Neural crest cell (in vitro differentiated cells): ENCODE measurements at regions not wholly inside any gene's neighbourhood (a gene's known extent, or its start where the extent isn't known, plus 50 kb on each side); places are given as distances from the start of the nearest gene placed in this dataset.
"Not testable (repeated sequence)": the region's sequence is repeated elsewhere in the genome, so short reads cannot be mapped to it uniquely, and the experiment has no call there.

Experiments
- DNase-seq: peaks from one replicate; pipeline ENCODE4 v3.0.0; 2021; ENCODE audit warnings: low read depth, mixed read lengths, low spot score
- H3K27ac Mint-ChIP-seq: one replicate; pipeline ENCODE4 v1.8.0; 2021; ENCODE audit warnings: mild to moderate bottlenecking, mixed read lengths; ENCODE audit not compliant: unreplicated experiment
- H3K27me3 Mint-ChIP-seq: 2 replicates; pipeline ENCODE4 v1.8.0; 2021; ENCODE audit warnings: low read depth, mild to moderate bottlenecking, mixed read lengths
- H3K36me3 Mint-ChIP-seq: 2 replicates; pipeline ENCODE4 v1.8.0; 2021; ENCODE audit warnings: low read depth, mild to moderate bottlenecking, mixed read lengths
- H3K4me1 Mint-ChIP-seq: 2 replicates; pipeline ENCODE4 v1.8.0; 2021; ENCODE audit warnings: mixed read lengths
- H3K4me3 Mint-ChIP-seq: one replicate; pipeline ENCODE4 v1.8.0; 2021; ENCODE audit warnings: mild to moderate bottlenecking, mixed read lengths
- H3K9me3 Mint-ChIP-seq: 2 replicates; pipeline ENCODE4 v1.8.0; 2021; ENCODE audit warnings: mixed read lengths
- TF ChIP-seq, protein P1 (sequence below): fragments of 200-600 bp; sonication (generic); conservative IDR thresholded peaks from 2 replicates; pipeline ENCODE4 v1.5.0; 2021; ENCODE audit warnings: antibody characterized with exemption, mild to moderate bottlenecking

DNA sequence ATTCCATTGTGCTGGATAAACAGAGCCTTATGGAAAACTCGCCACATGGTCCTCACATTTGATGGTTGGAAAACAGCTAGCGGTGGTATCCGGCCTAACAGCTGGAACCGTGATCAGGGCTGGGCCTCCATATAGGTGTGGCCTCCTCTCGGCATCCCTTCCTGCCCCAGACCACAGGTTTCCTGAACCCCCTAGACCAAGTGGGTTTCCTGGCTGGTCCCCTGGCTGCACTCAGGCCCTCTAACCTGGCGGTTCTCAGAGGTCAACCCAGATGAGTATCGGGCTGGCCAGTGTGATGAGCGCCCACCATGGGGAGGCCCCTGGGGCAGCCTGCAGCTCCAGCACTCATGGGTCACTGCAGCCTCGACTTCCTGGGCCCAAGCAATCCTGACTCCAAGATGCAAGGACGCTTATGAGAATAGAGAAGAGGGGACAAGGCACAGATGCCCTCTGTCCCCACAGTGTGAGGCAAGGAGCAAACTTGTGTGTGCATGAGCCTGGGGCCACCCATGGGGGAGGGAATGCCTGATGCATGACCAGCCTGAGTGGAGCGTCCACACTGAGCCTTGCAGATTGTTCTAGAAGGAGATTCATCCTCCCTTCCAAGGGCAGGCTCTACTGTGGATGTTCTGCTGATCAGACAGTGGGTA is 53.4 kb upstream of the WNT7B start:
- Mint-ChIP-seq H3K9me3 (no peaks in the 10 kb centered on the region), H3K4me1 (peaks cover 13% of the 10 kb centered on the region), H3K27ac (no peak overlapping the region), H3K27me3 (peaks cover 68% of the 10 kb centered on the region), H3K4me3 (no peak overlapping the region), H3K36me3 (no peaks in the 10 kb centered on the region)
- TF ChIP-seq, protein P1, sequence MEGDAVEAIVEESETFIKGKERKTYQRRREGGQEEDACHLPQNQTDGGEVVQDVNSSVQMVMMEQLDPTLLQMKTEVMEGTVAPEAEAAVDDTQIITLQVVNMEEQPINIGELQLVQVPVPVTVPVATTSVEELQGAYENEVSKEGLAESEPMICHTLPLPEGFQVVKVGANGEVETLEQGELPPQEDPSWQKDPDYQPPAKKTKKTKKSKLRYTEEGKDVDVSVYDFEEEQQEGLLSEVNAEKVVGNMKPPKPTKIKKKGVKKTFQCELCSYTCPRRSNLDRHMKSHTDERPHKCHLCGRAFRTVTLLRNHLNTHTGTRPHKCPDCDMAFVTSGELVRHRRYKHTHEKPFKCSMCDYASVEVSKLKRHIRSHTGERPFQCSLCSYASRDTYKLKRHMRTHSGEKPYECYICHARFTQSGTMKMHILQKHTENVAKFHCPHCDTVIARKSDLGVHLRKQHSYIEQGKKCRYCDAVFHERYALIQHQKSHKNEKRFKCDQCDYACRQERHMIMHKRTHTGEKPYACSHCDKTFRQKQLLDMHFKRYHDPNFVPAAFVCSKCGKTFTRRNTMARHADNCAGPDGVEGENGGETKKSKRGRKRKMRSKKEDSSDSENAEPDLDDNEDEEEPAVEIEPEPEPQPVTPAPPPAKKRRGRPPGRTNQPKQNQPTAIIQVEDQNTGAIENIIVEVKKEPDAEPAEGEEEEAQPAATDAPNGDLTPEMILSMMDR = no peak
- DNase-seq = no peak

DNA sequence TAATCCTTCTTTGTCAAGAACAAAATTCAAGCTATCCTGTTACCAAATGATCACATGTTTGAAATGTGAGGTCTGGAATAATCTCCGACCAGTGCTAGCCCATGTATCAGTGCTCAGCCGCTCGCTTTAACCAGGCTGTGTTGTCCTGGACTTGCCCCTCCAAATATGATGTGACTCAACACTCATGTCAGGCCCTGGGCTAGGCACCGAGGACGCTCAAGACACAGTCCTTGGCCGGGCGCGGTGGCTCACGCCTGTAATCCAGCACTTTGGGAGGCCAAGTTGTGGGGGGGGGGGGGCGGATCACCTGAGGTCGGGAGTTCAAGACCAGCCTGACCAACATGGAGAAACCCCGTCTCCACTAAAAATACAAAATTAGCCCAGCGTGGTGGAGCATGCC is 54.1 kb upstream of the WNT7B start:
- TF ChIP-seq, protein P1 = no peak
- peaks cover 61% of the 10 kb centered on the region for H3K27me3 Mint-ChIP-seq
- no peaks in the 10 kb centered on the region for H3K9me3 Mint-ChIP-seq
- DNase-seq = no peak
- no peak overlapping the region for H3K4me3 Mint-ChIP-seq
- H3K27ac Mint-ChIP-seq = no peak overlapping the region
- no peaks in the 10 kb centered on the region for H3K36me3 Mint-ChIP-seq
- H3K4me1 Mint-ChIP-seq = peaks cover 13% of the 10 kb centered on the region

DNA sequence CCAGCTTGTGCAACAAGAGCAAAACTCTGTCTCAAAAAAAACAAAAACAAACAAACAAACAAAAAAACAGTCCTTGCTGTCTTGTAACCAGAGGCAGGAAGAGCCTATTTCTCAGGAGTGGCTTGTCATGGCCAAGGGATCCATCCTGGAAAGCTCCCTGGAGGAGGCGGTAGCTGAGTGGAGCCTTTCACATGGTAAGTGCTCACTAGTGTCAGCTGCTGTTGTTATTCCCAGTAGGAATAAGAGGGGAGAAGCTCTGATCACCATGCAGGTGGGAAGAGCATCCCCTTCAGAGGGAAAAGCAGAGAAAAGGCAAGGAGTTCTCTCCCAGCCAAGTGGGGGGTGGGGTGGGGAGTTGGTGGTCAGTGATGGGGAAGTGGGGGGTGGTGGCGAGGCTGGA is 54.6 kb upstream of the WNT7B start:
- peaks cover 56% of the 10 kb centered on the region for H3K27me3 Mint-ChIP-seq
- no peak for DNase-seq
- H3K4me1 Mint-ChIP-seq = peaks cover 16% of the 10 kb centered on the region
- H3K27ac Mint-ChIP-seq = no peak overlapping the region
- TF ChIP-seq, protein P1 = no peak
- H3K4me3 Mint-ChIP-seq = no peak overlapping the region
- no peaks in the 10 kb centered on the region for H3K36me3 Mint-ChIP-seq
- no peaks in the 10 kb centered on the region for H3K9me3 Mint-ChIP-seq

DNA sequence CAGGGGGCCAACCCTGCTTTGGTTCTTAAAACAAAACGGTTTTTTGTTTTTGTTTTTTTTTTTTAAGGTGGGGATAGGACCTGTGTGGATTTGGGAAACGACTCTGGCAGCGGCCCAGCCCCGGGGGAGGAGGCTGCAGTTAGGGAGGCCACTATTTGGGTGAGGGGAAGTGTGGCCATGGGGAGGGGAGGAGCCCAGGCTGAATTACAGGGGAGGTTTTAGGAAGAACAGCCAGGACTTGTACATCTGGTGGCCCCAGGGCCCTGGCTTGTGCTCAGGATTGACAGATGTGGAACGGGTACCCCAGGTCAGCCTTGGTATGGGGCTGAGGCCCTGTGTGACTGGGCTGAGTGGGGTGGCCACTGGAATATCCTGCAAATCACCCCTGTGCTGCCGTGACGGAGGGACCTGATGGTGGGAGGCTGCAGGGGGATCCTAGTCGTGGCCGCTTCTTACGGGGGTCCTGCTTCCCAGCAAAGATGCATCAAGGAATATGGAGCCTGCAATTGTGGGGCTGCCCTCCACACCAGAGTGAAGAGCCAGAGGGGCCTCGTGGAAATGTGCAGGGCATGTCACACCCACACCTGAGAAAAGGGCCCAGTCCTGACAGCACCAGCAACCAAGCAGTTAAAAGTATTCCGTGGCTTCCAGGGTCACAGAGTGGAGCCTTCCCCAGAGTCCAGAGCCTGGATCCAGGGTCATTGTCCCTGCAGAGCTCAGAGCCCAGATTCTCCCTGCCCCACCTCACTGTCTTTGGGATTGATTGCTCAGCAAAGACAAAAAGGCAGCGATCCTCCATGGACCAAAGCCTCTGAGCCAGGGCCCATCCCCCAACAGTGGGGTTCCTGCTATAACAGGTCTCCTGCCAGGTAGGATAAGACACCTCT is 55.2 kb upstream of the WNT7B start:
- no peak overlapping the region for H3K27ac Mint-ChIP-seq
- H3K27me3 Mint-ChIP-seq = peaks cover 50% of the 10 kb centered on the region
- H3K9me3 Mint-ChIP-seq = no peaks in the 10 kb centered on the region
- TF ChIP-seq, protein P1 = no peak
- peaks cover 12% of the 10 kb centered on the region for H3K4me1 Mint-ChIP-seq
- H3K4me3 Mint-ChIP-seq = no peak overlapping the region
- no peaks in the 10 kb centered on the region for H3K36me3 Mint-ChIP-seq
- no peak for DNase-seq

DNA sequence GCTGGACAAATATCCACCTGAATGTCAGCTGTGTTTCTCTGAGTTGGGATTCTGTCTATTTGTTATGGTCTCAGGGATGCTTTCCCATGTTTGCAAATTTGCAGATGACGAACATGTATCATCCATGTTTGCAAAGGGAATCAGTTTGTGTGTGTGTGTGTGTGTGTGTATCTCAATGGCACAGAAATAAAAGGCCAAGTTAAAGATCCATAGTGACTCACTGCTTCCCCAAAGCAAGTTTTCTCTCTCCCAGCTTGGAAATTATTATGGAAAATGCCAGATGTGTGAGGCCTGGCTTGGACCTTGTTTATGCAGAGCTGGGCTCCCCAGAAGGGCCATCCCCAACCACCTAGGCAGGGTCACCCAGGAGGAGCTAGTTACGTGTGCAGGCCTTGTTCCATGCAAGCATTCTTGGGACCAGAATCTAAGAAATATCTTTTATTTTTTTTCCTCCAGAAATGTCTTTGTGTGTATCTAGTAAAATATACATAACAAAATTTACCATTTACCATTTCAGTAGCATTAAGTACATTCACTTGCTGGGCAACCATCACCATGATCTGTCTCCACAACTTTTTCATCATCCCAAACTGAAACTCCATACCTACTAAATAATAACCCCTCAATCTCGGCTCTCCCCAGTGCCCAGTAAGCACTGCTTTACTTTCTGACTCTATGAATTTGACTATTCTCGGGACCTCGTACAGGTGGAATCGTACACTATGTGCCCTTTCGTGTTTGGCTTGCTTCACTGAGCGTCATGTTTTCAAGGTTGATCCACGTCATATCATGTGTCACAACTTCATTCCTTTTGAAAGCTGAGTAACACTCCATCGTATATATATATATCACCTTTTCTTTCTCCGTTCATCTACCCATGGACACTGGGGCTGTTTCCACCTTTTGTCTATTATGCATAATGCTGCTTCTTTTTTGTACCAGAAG is 56.6 kb upstream of the WNT7B start:
- H3K9me3 Mint-ChIP-seq = no peaks in the 10 kb centered on the region
- peaks cover 45% of the 10 kb centered on the region for H3K27me3 Mint-ChIP-seq
- no peaks in the 10 kb centered on the region for H3K36me3 Mint-ChIP-seq
- TF ChIP-seq, protein P1 = no peak
- no peak for DNase-seq
- H3K4me1 Mint-ChIP-seq = peaks cover 12% of the 10 kb centered on the region
- no peak overlapping the region for H3K27ac Mint-ChIP-seq
- no peak overlapping the region for H3K4me3 Mint-ChIP-seq

DNA sequence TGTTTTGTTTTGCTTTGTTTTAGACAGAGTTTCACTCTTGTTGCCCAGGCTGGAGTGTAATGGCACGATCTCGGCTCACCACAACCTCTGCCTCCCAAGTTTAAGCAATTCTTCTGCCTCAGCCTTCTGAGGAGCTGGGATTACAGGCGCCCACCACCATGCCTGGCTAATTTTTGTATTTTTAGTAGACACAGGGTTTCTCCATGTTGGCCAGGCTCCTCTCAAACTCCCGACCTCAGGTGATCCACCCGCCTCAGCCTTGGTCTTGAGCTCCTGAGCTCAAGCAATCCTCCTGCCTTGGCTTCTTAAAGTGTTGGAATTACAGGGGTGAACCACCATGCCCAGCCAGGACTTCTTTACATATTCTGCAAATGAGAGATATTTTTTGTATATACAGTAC is 57.5 kb upstream of the WNT7B start:
- Mint-ChIP-seq H3K27me3 (peaks cover 45% of the 10 kb centered on the region), H3K4me3 (peak overlapping the region; percentile 87), H3K4me1 (peaks cover 12% of the 10 kb centered on the region)
- not testable (repeated sequence) for H3K9me3 Mint-ChIP-seq, DNase-seq, H3K27ac Mint-ChIP-seq, H3K36me3 Mint-ChIP-seq
